RPMI8226 (cell line): ENCODE measurements at regions not wholly inside any gene's neighbourhood (a gene's known extent, or its start where the extent isn't known, plus 50 kb on each side); places are given as distances from the start of the nearest gene placed in this dataset.
"Not testable (repeated sequence)": the region's sequence is repeated elsewhere in the genome, so short reads cannot be mapped to it uniquely, and the experiment has no call there.

Experiments used
- DNase-seq: peaks from one replicate; pipeline ENCODE4 v3.0.0-alpha.2; 2015

- no peak for DNase-seq
Measured at GRCh38 chr4:8735236-8736089, 136.2 kb downstream of the HMX1 start.

GRCh38 chr4:8732681-8733243, 138.9 kb downstream of the HMX1 start:
- no peak for DNase-seq

DNA sequence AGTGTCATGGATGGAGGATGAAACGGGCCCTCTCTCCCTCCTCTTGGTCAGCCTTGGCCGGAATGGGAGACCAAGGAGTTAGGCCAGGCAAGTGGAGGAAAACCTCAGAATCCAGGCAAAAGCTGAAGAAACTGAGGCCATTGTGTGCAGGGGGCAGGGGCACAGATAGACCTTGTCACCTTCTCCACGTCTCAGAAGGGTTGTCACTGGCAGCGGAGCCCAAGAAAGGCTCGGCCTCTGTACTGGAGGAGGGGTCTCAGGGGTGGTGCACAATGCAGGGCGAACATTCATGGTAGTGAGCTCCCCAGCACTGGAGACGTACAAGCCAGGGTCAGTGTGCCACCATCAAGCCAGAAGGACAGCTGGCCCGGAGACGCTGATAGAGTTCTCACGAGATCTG, 139.5 kb downstream of the CPZ start:
- DNase-seq: no peak

DNA sequence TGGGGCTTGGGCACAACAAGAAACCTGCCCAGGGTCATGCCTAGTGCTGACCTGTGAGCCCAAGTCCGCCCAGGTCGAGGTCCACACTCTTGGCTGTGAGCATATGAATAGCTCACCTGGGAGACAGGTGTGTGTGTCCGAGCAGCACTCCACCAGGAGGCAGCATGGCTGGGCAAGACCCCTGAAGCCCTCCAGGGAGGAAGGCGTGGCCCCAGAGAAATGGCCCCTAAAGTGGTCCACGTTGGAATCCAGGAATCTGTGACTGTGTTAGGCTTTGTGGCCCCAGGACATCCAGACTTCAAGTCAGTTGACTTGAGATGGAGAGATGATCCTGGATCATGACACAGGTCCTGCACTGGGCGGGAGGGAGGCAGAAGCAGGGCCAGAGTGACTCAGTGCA, 138.8 kb downstream of the CPZ start:
- DNase-seq: no peak

DNA sequence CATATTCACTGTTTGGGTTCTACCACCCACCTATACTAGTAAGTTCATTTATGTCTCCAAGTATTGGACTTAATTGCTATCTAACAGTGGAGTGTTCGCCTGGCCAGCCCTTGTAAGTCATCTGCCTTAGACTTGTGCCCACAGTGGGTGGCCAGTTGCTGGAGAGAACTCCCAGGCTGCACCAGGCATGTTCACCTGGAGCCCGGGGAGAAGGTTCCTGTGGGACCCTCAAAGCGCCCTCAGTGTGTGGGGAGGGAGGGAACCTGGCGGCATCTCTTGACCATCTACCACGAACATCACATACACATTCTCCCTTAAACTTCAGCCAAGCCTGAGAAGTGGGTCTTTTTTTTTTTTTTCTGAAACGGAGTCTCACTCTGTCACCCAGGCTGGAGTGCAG, 138.1 kb downstream of the CPZ start:
- DNase-seq: no peak

DNA sequence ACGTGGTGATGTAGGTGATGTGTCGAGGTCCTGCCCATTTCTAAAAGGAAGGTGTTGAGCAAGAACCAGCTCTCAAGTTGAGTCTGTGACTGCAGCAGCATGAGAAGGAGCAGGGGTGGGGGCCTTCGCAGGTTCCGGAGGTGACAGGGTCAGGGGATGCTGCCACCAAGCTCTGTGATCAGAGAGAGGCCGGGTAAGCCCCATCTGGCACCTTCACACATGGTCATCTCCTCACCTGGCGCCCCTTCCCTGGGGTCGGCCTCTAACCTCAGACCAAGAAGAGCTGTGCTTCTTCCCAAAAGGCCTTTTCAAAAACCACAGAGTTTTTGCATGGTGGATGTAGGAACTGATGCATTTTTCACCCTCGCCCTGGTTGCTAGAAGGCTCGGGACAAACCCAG, 137.6 kb downstream of the CPZ start:
- no peak for DNase-seq

DNA sequence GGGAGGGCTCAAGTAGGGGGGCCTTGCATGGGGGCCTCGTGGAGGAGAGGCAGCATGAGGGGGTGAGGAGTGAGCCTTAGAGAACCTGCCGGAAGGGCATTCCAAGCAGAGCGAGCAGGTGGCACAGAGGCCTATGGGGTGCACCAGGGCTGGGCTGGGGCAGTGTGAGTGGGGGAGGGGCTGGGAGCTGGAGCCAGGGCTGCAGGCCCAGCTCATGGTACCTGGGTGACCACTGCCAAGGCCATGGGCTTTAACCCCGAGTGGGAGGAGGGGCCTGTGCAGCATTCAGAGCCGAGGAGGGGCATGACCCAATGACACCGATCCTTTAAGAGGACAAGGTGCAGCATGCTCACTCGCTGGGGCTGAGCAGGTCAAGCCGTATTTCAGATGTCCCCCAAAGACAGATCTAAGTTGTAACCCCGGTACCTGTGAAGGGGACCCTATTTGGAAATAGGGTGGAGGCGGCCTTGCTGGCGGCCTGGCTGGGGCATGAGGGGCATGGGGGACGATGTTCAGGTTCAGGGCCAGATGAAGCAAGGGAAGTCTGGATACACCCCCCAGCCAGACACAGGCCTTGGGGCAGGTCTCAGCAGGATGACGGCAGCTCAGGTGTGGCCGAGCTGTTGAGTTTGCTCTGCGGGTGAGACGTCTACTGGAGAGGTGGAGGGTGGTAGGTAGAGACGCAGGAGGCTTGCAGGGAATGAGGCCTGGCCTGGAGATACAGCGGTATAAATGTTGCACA, 137.0 kb downstream of the CPZ start:
- DNase-seq: no peak

DNA sequence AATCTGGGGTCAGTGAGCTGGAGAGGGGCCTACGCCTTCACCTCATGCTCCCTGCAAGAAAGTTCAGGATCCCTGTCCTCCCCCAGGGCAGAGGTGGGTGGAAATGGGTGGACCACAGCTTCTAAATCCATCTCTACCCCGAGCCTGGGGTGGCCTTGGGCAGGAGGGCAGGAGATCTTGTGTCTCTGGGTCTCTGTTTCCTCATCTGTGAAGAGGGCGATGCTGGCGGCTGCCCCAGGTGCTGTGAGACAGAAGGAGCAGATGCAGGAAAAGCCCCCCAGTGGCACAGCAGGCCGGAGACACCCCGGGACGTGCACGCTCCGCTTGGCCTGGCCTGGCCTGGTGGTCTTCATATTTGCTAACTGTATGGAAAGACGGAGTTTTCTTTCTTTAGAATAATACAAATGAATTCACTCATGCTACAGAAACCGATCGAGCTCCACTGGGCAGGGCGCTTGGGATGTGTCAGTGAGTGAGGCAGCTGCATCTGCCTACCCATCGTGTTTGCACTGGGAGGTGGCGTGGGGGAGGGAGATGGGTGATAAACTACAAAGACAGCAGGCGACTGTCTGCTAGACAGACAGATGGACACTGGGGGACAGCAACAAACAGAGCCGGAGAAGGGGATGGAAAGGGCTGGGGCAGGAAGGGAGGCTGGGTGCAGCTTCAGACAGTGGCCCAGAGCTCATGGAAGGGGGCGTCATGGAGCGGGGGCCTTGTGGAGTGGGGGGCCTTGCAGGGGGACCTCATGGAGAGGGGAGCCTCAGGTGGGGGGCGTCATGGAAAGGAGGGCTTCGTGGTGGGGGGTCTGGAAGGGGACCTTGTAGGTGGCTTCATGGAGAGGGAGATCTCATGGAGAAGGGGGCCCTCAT, 136.2 kb downstream of the CPZ start:
- no peak for DNase-seq

DNA sequence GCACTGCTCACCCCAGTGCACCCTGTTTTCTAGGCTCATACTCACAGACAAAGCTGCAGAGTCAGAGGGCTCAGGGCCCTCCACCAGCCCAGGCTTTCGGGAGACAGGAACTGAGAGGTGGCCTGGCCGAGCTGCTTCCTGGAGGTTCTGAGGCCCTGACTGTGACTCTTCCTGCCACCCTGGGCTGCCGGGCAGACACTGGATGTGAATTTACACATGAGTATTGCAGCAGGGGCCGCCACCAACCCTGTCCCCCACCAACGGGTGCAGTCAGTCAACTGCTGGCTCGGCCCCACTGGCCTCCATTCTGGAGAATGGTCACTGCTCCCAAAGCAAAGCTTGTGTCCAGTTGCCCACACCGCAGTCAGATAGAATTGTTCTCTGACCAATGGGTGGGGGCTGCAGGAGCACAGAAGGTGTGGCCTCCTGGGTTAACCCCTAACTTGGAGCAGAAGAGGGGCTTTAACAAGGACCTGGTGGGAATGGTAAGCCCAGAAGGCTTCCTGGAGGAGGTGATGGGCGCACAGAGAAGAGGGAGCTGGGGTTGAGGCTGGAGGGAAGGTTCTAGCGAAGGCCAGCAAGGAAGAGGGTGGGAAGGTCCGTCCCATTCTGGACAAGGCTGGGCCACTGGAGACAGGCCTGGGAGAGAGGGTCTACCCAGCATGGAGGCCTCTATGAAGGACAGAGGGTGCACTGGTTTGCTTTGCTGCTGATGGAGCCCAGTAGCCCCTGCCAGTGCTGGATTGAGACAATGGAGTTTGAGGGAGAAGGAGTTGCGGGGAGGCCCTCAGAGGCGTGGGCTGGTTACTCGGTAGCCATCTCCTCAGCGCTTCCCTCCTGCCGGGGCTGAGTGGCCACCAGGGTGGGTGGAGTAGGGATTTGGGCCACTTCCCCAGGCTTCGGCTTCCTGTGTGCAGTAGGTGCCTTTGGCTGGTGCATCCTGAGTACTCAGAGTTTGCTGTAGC, 135.3 kb downstream of the CPZ start:
- peak; percentile 13 for DNase-seq

DNA sequence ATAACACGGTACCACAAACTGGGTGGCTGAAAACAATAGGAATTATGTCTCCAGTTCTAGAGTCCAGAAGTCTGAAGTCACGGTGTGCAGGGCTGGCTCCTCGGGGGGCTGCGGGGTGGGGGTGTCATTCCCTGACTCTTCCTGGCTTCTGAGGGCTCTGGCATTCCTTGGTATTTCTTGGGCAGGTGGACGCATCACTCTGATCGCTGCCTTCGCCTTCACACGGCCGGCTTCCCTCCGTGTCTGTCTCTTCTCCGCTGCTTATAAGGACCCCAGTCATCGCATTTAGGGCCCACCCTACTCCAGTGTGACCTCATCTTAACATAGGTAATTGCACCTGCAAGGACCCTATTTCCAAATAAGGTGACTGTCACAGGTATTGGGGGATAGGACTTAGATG, 134.6 kb downstream of the CPZ start:
- no peak for DNase-seq

DNA sequence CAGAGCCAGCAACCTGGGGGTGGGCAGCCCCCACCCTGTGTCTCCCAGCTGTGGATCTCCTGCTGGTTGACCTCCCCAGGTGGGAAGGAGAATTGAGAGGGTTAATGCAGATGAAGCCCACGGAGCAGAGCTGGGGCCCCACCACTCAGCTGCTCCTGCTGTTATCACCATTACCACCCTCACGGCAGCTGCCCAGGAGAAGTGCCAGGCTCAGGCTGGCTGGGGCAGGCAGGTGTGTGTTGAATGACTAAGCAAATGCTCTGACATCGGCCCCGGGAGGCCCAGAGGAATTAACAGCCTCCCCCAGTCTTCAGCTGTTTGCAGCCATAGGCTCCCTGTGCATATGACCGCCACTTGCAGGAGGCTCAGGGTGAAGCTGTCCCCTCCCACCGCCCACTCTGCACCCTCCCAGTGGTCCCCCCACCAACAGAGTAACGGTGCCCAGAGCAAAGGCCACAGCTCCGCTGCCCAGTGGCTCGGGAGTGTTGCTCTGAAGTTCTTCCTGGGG, 133.8 kb downstream of the CPZ start:
- DNase-seq: no peak

GRCh38 chr4:8725845-8726244, 133.3 kb downstream of the CPZ start:
- DNase-seq: no peak

- no peak for DNase-seq
Measured at GRCh38 chr4:8725071-8725841, 132.7 kb downstream of the CPZ start.

DNA sequence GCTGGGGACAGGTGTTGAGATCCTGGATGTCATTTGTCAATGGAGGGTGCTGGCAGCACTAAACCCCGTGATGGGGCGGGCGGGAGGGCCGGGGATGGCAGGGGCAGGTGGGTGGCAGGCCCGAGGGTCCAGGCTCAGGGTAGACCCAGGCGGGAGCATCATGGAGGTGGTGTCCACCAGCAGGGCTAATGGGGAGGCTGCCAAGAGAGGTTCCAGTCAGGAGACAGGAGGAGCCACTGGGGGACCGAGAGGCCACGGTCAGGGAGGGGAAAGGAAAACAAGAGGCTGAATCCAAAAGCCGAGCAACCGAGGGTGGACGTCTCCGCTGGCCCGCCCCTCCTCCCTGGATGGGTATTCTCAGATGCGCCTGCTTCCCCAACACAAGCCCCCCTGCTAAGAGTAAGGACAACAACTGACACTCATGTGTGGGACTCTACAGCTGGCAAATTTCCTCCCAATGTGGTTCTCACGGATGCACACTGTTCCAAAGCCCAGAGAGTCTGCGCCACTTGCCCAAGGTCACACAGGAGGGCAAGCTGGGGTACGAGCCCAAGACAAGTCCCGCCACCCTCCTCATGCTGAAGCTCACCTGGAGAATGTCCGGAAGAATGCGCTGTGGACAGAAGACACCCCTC, 132.0 kb downstream of the CPZ start:
- DNase-seq: no peak

DNA sequence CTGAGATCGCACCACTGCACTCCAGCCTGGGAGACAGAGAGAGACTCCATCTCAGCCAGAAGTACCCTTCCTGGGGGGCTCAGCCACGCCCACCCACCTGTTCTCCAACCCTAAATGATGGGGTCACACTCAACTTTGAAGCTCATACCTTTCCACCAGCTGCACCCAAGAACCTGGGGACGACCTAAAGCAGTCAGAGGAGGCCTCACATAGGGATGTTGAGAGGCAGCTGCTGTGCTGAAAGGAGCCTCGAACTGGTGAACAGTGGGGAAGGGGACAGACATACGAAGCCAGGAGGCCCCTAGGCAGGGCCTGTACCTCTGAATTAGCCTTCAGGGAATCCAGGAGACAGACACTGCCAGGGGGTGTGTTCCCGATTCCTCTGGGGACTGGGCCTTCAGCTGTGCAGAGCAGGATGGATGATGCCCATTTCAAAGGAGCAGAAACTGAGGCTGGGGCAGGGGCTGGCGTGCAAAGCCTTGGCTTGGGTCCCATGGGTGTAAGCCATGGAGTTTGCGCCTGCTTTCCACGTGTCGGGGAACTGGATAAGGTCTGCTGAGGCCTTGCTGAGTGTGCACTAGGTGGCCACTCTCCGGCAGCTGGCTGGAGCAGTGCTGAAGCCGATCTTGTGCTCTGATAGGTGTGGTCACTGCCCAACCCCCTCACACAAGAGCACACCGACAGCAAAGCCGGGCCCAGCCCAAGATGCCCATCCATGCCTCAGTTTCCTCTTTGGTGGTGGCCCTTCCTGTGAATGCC, 130.8 kb downstream of the CPZ start:
- no peak for DNase-seq

GRCh38 chr4:8722556-8722955, 130.0 kb downstream of the CPZ start:
- no peak for DNase-seq

GRCh38 chr4:8721621-8722020, 129.1 kb downstream of the CPZ start:
- no peak for DNase-seq

DNA sequence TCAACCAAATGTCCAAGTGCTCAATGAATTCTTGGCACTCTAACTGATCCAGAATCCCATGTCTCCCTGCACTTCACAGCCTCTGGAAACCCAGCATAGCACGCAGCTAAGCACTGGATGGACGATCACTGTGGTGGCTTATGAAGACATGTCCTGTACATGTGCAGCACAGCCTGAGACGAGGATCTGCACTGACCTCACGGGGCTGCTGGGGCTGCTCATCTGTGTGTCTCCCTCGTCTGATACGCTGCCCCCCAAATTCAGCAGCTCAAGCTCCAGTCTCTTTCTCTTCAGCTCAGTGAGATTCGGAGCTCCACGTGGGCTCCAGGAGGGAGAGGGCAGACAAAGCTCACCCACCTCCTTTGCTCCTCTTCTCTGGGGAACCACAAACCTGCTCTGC, 126.9 kb downstream of the CPZ start:
- no peak for DNase-seq

DNA sequence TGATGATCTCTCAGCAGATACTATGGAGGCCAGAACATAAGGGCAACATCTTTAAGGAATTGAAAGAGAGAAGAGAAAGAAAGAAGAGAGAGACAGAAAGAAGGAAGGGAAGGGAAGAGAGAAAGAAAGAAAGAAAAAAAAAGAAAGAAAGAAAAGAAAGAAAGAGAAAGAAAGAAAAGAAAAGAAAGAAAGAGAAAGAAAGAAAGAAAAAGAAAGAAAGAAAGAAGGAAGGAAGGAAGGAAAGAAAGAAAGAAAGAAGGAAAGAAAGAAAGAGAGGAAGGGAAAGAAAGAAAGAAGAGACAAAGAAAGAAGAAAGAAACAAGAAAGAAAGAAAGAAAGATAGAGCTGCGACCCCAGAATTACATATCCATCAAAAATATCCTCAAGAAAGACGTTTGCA, 124.9 kb downstream of the CPZ start:
- not testable (repeated sequence) for DNase-seq

GRCh38 chr4:8710946-8711345, 118.4 kb downstream of the CPZ start:
- DNase-seq: no peak
